ENCODE measurements at regions not wholly inside any gene's neighbourhood (a gene's known extent, or its start where the extent isn't known, plus 50 kb on each side); places are given as distances from the start of the nearest gene placed in this dataset.

- no peak overlapping the region for H3K4me3 ChIP-seq (ENCODE audit: low read depth in 2 of 2, low read length in 2 of 2)
- no peak overlapping the region for H3K27ac ChIP-seq (ENCODE audit: low read length)
- ATAC-seq = no peak
- in situ Hi-C loops (cut with HindIII; ENCODE audit: low pct_unique_long_range_greater_than_20kb, low sequenced_read_pairs) = no loop called here
- no peaks in the 10 kb centered on the region for H3K36me3 ChIP-seq (ENCODE audit: control insufficient read depth, insufficient read depth, low read length)
- BruUV-seq (replicated peaks) = no TSS peak
- TF ChIP-seq POLR2AphosphoS5 (IDR thresholded peaks at IDR 0.05; ENCODE audit: low read depth, low read length) (no peak), CTCF (IDR thresholded peaks at IDR 0.05) (no peak), SIN3A (IDR thresholded peaks at IDR 0.05; ENCODE audit: borderline replicate concordance, insufficient read depth, low read depth, low read length) (no peak)
- DNase-seq (ENCODE audit: low read depth, low spot score) = no peak
- intact Hi-C loops (cut with micrococcal nuclease; ENCODE audit: unreplicated experiment) = no loop called here
- H3K27me3 ChIP-seq (ENCODE audit: control insufficient read depth, insufficient read depth, low read length) = no peaks in the 10 kb centered on the region
- H3K4me1 ChIP-seq (ENCODE audit: control insufficient read depth, insufficient read depth, low read length) = no peaks in the 10 kb centered on the region
- POLR2A ChIA-PET = no interaction called here
- CTCF ChIA-PET = no interaction called here
- no peaks in the 10 kb centered on the region for H3K9me3 ChIP-seq (ENCODE audit: control insufficient read depth, insufficient read depth, low read depth, low read length)
These were observed 160.9 kb upstream of the GDF10 start for GRCh38 chr10:47139121-47139520.

GRCh38 chr10:47140761-47141348, 159.1 kb upstream of the GDF10 start:
- in situ Hi-C loops (cut with HindIII; ENCODE audit: low pct_unique_long_range_greater_than_20kb, low sequenced_read_pairs) = no loop called here
- BruUV-seq (replicated peaks) = no TSS peak
- POLR2A ChIA-PET = no interaction called here
- DNase-seq (ENCODE audit: low read depth, low spot score) = no peak
- intact Hi-C loops (cut with micrococcal nuclease; ENCODE audit: unreplicated experiment) = no loop called here
- no peak for TF ChIP-seq TCF7L2 (IDR thresholded peaks at IDR 0.05; ENCODE audit: low read depth, low read length)
- H3K9me3 ChIP-seq (ENCODE audit: control insufficient read depth, insufficient read depth, low read depth, low read length) = no peaks in the 10 kb centered on the region
- no peaks in the 10 kb centered on the region for H3K36me3 ChIP-seq (ENCODE audit: control insufficient read depth, insufficient read depth, low read length)
- no peaks in the 10 kb centered on the region for H3K27me3 ChIP-seq (ENCODE audit: control insufficient read depth, insufficient read depth, low read length)
- CTCF ChIA-PET = no interaction called here
- H3K4me1 ChIP-seq (ENCODE audit: control insufficient read depth, insufficient read depth, low read length) = no peaks in the 10 kb centered on the region
- no peak overlapping the region for H3K27ac ChIP-seq (ENCODE audit: low read length)
- no peak for ATAC-seq
- H3K4me3 ChIP-seq (ENCODE audit: low read depth in 2 of 2, low read length in 2 of 2) = no peak overlapping the region

GRCh38 chr10:47141349-47141748, 158.6 kb upstream of the GDF10 start:
- no TSS peak for BruUV-seq (replicated peaks)
- H3K4me3 ChIP-seq (ENCODE audit: low read depth in 2 of 2, low read length in 2 of 2) = no peak overlapping the region
- ATAC-seq (no peak), DNase-seq (ENCODE audit: low read depth, low spot score) (no peak)
- no peaks in the 10 kb centered on the region for H3K4me1 ChIP-seq (ENCODE audit: control insufficient read depth, insufficient read depth, low read length)
- no peaks in the 10 kb centered on the region for H3K27me3 ChIP-seq (ENCODE audit: control insufficient read depth, insufficient read depth, low read length)
- POLR2A ChIA-PET = no interaction called here
- H3K27ac ChIP-seq (ENCODE audit: low read length) = no peak overlapping the region
- intact Hi-C loops (cut with micrococcal nuclease; ENCODE audit: unreplicated experiment) (no loop called here), in situ Hi-C loops (cut with HindIII; ENCODE audit: low pct_unique_long_range_greater_than_20kb, low sequenced_read_pairs) (no loop called here)
- CTCF ChIA-PET = no interaction called here
- H3K36me3 ChIP-seq (ENCODE audit: control insufficient read depth, insufficient read depth, low read length) = no peaks in the 10 kb centered on the region
- H3K9me3 ChIP-seq (ENCODE audit: control insufficient read depth, insufficient read depth, low read depth, low read length) = no peaks in the 10 kb centered on the region
- no peak for TF ChIP-seq CTCF (IDR thresholded peaks at IDR 0.05)
- no peak for TF ChIP-seq POLR2AphosphoS5 (IDR thresholded peaks at IDR 0.05; ENCODE audit: low read depth, low read length)
- no peak for TF ChIP-seq REST (IDR thresholded peaks at IDR 0.05; ENCODE audit: insufficient read depth in 1 of 2, low read depth in 2 of 2, low read length in 1 of 2)
- no peak for TF ChIP-seq TCF7L2 (IDR thresholded peaks at IDR 0.05; ENCODE audit: low read depth, low read length)
- TF ChIP-seq SIN3A (IDR thresholded peaks at IDR 0.05; ENCODE audit: borderline replicate concordance, insufficient read depth, low read depth, low read length) = no peak
